ENCODE measurements at regions not wholly inside any gene's neighbourhood (a gene's known extent, or its start where the extent isn't known, plus 50 kb on each side); places are given as distances from the start of the nearest gene placed in this dataset.

GRCh38 chr11:22460181-22460580, 122.0 kb downstream of the SLC17A6 start:
- POLR2A ChIA-PET = no interaction called here
- CTCF ChIA-PET = no interaction called here
- DNase-seq (ENCODE audit: extremely low spot score) = no peak
- TF ChIP-seq CTCF (IDR thresholded peaks at IDR 0.05; ENCODE audit: control extremely low read depth, extremely low read depth, low read depth, missing control alignments) = no peak

- no peak for DNase-seq (ENCODE audit: extremely low spot score)
- POLR2A ChIA-PET = no interaction called here
- CTCF ChIA-PET = interaction anchor here (1.0 kb wide), 1 partner anchor 10 kb away, joined by 3 read pairs; no protein-coding TSS in a partner anchor
- no peak for TF ChIP-seq CTCF (IDR thresholded peaks at IDR 0.05; ENCODE audit: control extremely low read depth, extremely low read depth, low read depth, missing control alignments)
These were observed 120.9 kb downstream of the SLC17A6 start for GRCh38 chr11:22459048-22459447.

- DNase-seq (ENCODE audit: extremely low spot score) = no peak
- POLR2A ChIA-PET = no interaction called here
- no peak for TF ChIP-seq CTCF (IDR thresholded peaks at IDR 0.05; ENCODE audit: control extremely low read depth, extremely low read depth, low read depth, missing control alignments)
These were observed 120.0 kb downstream of the SLC17A6 start for GRCh38 chr11:22458161-22458560.

GRCh38 chr11:22456993-22457762, 119.0 kb downstream of the SLC17A6 start:
- TF ChIP-seq CTCF (IDR thresholded peaks at IDR 0.05; ENCODE audit: control extremely low read depth, extremely low read depth, low read depth, missing control alignments) = no peak
- ChIA-PET POLR2A (no interaction called here), CTCF (interaction anchor here (1.0 kb wide), 1 partner anchor 21 kb away, joined by 3 read pairs; no protein-coding TSS in a partner anchor)
- DNase-seq (ENCODE audit: extremely low spot score) = no peak

More at GRCh38 chr11:22458161-22458560, 120.0 kb downstream of the SLC17A6 start:
- CTCF ChIA-PET = interaction anchor here (1.0 kb wide), 1 partner anchor 11 kb away, joined by 3 read pairs; no protein-coding TSS in a partner anchor

GRCh38 chr11:22454461-22455090, 116.4 kb downstream of the SLC17A6 start:
- ChIA-PET POLR2A (no interaction called here), CTCF (interaction anchor here (0.7 to 1.4 kb wide), 2 partner anchors 12 to 13 kb away, joined by 3 to 4 read pairs; no protein-coding TSS in a partner anchor)
- DNase-seq (ENCODE audit: extremely low spot score) = no peak
- TF ChIP-seq CTCF (IDR thresholded peaks at IDR 0.05; ENCODE audit: control extremely low read depth, extremely low read depth, low read depth, missing control alignments) = no peak

GRCh38 chr11:22449441-22449840, 111.3 kb downstream of the SLC17A6 start:
- ChIA-PET POLR2A (no interaction called here), CTCF (no interaction called here)
- no peak for TF ChIP-seq CTCF (IDR thresholded peaks at IDR 0.05; ENCODE audit: control extremely low read depth, extremely low read depth, low read depth, missing control alignments)
- DNase-seq (ENCODE audit: extremely low spot score) = no peak
